ELF-1 (cell line): ENCODE measurements at regions not wholly inside any gene's neighbourhood (a gene's known extent, or its start where the extent isn't known, plus 50 kb on each side); places are given as distances from the start of the nearest gene placed in this dataset.

Source experiments
- DNase-seq: peaks from one replicate; pipeline ENCODE4 v3.0.0-alpha.2; 2016; ENCODE audit warnings: low read depth, low spot score

- DNase-seq: no peak
Observed at GRCh38 chr15:91801836-91802534, 51.5 kb upstream of the SLCO3A1 start.

- DNase-seq: no peak
Observed at GRCh38 chr15:91803260-91803659, 50.2 kb upstream of the SLCO3A1 start.
